Muscle of back (tissue), 3 donors: ENCODE measurements at regions not wholly inside any gene's neighbourhood (a gene's known extent, or its start where the extent isn't known, plus 50 kb on each side); places are given as distances from the start of the nearest gene placed in this dataset.
"Not testable (repeated sequence)": the region's sequence is repeated elsewhere in the genome, so short reads cannot be mapped to it uniquely, and the experiment has no call there.

Source experiments
- DNase-seq, 3 donors: peaks; one replicate each; pipeline versions ENCODE4 v3.0.0 to v3.0.0-alpha.2; 2013

- DNase-seq, result no peak
These were observed 56.2 kb upstream of the TNPO1 start for GRCh38 chr5:72760259-72760658.

- DNase-seq, result no peak
These were observed 63.6 kb upstream of the TNPO1 start for GRCh38 chr5:72752909-72753308.

GRCh38 chr5:72749362-72749997 is 67.0 kb upstream of the TNPO1 start:
- DNase-seq, result no peak

GRCh38 chr5:72747826-72748225 is 68.6 kb upstream of the TNPO1 start:
- no peak for DNase-seq

GRCh38 chr5:72746736-72747135 is 69.7 kb upstream of the TNPO1 start:
- DNase-seq, result no peak

- DNase-seq, result no peak
These were observed 72.3 kb upstream of the TNPO1 start for GRCh38 chr5:72744136-72744535.

GRCh38 chr5:72741805-72742204 is 74.7 kb upstream of the TNPO1 start:
- no peak for DNase-seq

- no peak for DNase-seq
These were observed 82.7 kb upstream of the TNPO1 start for GRCh38 chr5:72733810-72734209.

- DNase-seq, result no peak
These were observed 92.9 kb upstream of the TNPO1 start for GRCh38 chr5:72723581-72723980.

- DNase-seq, result no peak
These were observed 93.5 kb upstream of the TNPO1 start for GRCh38 chr5:72722792-72723452.

- no peak for DNase-seq
These were observed 94.6 kb upstream of the TNPO1 start for GRCh38 chr5:72721844-72722243.

GRCh38 chr5:72720205-72720604 is 96.3 kb upstream of the TNPO1 start:
- DNase-seq, result no peak

GRCh38 chr5:72711351-72711750 is 105.1 kb upstream of the TNPO1 start:
- no peak for DNase-seq

GRCh38 chr5:72709341-72709740 is 107.1 kb upstream of the TNPO1 start:
- no peak for DNase-seq

- DNase-seq, result no peak
These were observed 111.3 kb upstream of the TNPO1 start for GRCh38 chr5:72705178-72705577.

GRCh38 chr5:72703876-72704275 is 112.6 kb upstream of the TNPO1 start:
- no peak for DNase-seq

- no peak for DNase-seq
These were observed 113.5 kb upstream of the TNPO1 start for GRCh38 chr5:72702881-72703434.

- DNase-seq, result not testable (repeated sequence)
These were observed 114.4 kb upstream of the TNPO1 start for GRCh38 chr5:72702105-72702504.

GRCh38 chr5:72698481-72698880 is 118.0 kb upstream of the TNPO1 start:
- DNase-seq, result no peak

- no peak for DNase-seq
These were observed 118.8 kb upstream of the TNPO1 start for GRCh38 chr5:72697622-72698021.

- no peak for DNase-seq
These were observed 120.8 kb upstream of the TNPO1 start for GRCh38 chr5:72695659-72696058.

- no peak for DNase-seq
These were observed 121.6 kb upstream of the TNPO1 start for GRCh38 chr5:72694856-72695255.

- DNase-seq, result peak in 1 of 3 donors; percentile 63
These were observed 122.8 kb upstream of the TNPO1 start for GRCh38 chr5:72693546-72694205.
